ENCODE measurements at regions not wholly inside any gene's neighbourhood (a gene's known extent, or its start where the extent isn't known, plus 50 kb on each side); places are given as distances from the start of the nearest gene placed in this dataset.

- intact Hi-C loops (cut with micrococcal nuclease; ENCODE audit: unreplicated experiment) = no loop called here
- POLR2A ChIA-PET (ENCODE audit: low non-redundant PET) = no interaction called here
- Histone ChIP-seq H3K4me3 (ENCODE audit: low read depth, low read length, poor library complexity, severe bottlenecking) (no peak overlapping the region), H3K27ac (ENCODE audit: low read depth, low read length, poor library complexity, severe bottlenecking) (no peak overlapping the region), H3K4me1 (ENCODE audit: insufficient read depth, low read length, poor library complexity, severe bottlenecking) (no peaks in the 10 kb centered on the region), H3K36me3 (ENCODE audit: insufficient read depth, low read length, poor library complexity, severe bottlenecking) (no peaks in the 10 kb centered on the region), H3K27me3 (replicated peaks; ENCODE audit: insufficient read depth, low read depth, low read length, poor library complexity) (no peaks in the 10 kb centered on the region), H3K9me3 (ENCODE audit: low read depth, low read length, poor library complexity, severe bottlenecking) (no peaks in the 10 kb centered on the region)
- no TSS peak for BruUV-seq (replicated peaks)
- DNase-seq (ENCODE audit: low spot score) = no peak
- CTCF ChIA-PET = no interaction called here
- no peak for TF ChIP-seq EZH2 (IDR thresholded peaks at IDR 0.05; ENCODE audit: borderline replicate concordance, low read depth, low read length, poor library complexity, severe bottlenecking)
- TF ChIP-seq, protein P1, sequence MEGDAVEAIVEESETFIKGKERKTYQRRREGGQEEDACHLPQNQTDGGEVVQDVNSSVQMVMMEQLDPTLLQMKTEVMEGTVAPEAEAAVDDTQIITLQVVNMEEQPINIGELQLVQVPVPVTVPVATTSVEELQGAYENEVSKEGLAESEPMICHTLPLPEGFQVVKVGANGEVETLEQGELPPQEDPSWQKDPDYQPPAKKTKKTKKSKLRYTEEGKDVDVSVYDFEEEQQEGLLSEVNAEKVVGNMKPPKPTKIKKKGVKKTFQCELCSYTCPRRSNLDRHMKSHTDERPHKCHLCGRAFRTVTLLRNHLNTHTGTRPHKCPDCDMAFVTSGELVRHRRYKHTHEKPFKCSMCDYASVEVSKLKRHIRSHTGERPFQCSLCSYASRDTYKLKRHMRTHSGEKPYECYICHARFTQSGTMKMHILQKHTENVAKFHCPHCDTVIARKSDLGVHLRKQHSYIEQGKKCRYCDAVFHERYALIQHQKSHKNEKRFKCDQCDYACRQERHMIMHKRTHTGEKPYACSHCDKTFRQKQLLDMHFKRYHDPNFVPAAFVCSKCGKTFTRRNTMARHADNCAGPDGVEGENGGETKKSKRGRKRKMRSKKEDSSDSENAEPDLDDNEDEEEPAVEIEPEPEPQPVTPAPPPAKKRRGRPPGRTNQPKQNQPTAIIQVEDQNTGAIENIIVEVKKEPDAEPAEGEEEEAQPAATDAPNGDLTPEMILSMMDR (conservative IDR thresholded peaks at IDR 0.05; ENCODE audit: low read depth, low read length) = no peak
Observed at GRCh38 chr4:165627548-165627947, 245.5 kb upstream of the TLL1 start.

DNA sequence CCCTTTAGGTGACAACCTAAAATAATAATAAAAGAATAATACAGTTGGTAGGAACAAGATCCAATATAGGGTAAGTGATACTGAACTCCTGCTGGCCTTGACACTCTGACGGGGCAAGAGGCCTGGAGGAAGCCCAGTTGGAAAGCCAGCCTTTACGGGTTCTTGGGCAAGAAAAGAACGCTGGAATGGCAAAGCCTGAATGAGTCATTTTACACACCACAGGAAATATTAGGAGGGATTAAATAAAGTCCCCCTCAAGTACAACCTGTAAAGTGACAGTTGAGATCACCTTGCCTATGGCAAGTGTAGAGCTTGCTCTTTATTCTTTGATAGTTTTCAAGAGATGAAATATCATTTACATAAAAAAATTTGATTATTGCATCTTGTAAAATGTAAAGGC, 244.5 kb upstream of the TLL1 start:
- no peak for TF ChIP-seq EZH2 (IDR thresholded peaks at IDR 0.05; ENCODE audit: borderline replicate concordance, low read depth, low read length, poor library complexity, severe bottlenecking)
- TF ChIP-seq, protein P1 (conservative IDR thresholded peaks at IDR 0.05; ENCODE audit: low read depth, low read length) = no peak
- H3K36me3 ChIP-seq (ENCODE audit: insufficient read depth, low read length, poor library complexity, severe bottlenecking) = no peaks in the 10 kb centered on the region
- H3K4me1 ChIP-seq (ENCODE audit: insufficient read depth, low read length, poor library complexity, severe bottlenecking) = no peaks in the 10 kb centered on the region
- intact Hi-C loops (cut with micrococcal nuclease; ENCODE audit: unreplicated experiment) = no loop called here
- no peak overlapping the region for H3K27ac ChIP-seq (ENCODE audit: low read depth, low read length, poor library complexity, severe bottlenecking)
- ChIA-PET POLR2A (ENCODE audit: low non-redundant PET) (no interaction called here), CTCF (no interaction called here)
- H3K27me3 ChIP-seq (replicated peaks; ENCODE audit: insufficient read depth, low read depth, low read length, poor library complexity) = no peaks in the 10 kb centered on the region
- H3K4me3 ChIP-seq (ENCODE audit: low read depth, low read length, poor library complexity, severe bottlenecking) = no peak overlapping the region
- no peaks in the 10 kb centered on the region for H3K9me3 ChIP-seq (ENCODE audit: low read depth, low read length, poor library complexity, severe bottlenecking)
- BruUV-seq (replicated peaks) = no TSS peak
- DNase-seq (ENCODE audit: low spot score) = peak; percentile 26

DNA sequence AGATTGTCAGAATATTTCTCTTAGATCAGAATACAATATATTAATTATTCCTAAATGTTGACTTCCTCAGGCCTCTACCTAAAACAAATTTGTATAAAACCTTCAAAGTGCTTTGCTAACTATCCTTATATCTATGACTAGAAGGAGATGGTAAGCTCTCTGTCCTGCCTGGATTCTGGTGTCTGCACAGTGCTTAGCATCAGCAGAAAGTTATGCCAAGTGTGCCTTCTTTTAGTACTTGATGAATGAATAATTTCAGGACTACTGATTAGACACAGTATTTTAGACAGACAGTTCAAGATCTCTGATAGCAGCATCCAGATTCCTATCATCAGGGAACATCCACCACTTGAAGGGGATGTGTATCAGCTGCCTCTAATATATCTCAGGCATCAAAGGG, 242.4 kb upstream of the TLL1 start:
- ChIA-PET CTCF (no interaction called here), POLR2A (ENCODE audit: low non-redundant PET) (no interaction called here)
- TF ChIP-seq, protein P1 (conservative IDR thresholded peaks at IDR 0.05; ENCODE audit: low read depth, low read length) = no peak
- no peak for TF ChIP-seq EZH2 (IDR thresholded peaks at IDR 0.05; ENCODE audit: borderline replicate concordance, low read depth, low read length, poor library complexity, severe bottlenecking)
- no peaks in the 10 kb centered on the region for H3K4me1 ChIP-seq (ENCODE audit: insufficient read depth, low read length, poor library complexity, severe bottlenecking)
- no TSS peak for BruUV-seq (replicated peaks)
- H3K27ac ChIP-seq (ENCODE audit: low read depth, low read length, poor library complexity, severe bottlenecking) = no peak overlapping the region
- no peak overlapping the region for H3K4me3 ChIP-seq (ENCODE audit: low read depth, low read length, poor library complexity, severe bottlenecking)
- H3K27me3 ChIP-seq (replicated peaks; ENCODE audit: insufficient read depth, low read depth, low read length, poor library complexity) = no peaks in the 10 kb centered on the region
- H3K36me3 ChIP-seq (ENCODE audit: insufficient read depth, low read length, poor library complexity, severe bottlenecking) = no peaks in the 10 kb centered on the region
- DNase-seq (ENCODE audit: low spot score) = no peak
- no peaks in the 10 kb centered on the region for H3K9me3 ChIP-seq (ENCODE audit: low read depth, low read length, poor library complexity, severe bottlenecking)
- intact Hi-C loops (cut with micrococcal nuclease; ENCODE audit: unreplicated experiment) = no loop called here

Data from A673 (cell line).